Tongue (tissue), 1 donor: ENCODE measurements at regions not wholly inside any gene's neighbourhood (a gene's known extent, or its start where the extent isn't known, plus 50 kb on each side); places are given as distances from the start of the nearest gene placed in this dataset.

Experiments used
- DNase-seq: peaks from one replicate; pipeline ENCODE4 v3.0.0-alpha.2; 2015

GRCh38 chr12:72723732-72724131 lies 451.6 kb downstream of the TRHDE start:
- no peak for DNase-seq

- no peak for DNase-seq
Observed at GRCh38 chr12:72729451-72730010, 457.4 kb downstream of the TRHDE start.

- no peak for DNase-seq
Observed at GRCh38 chr12:72734581-72734980, 462.4 kb downstream of the TRHDE start.

DNA sequence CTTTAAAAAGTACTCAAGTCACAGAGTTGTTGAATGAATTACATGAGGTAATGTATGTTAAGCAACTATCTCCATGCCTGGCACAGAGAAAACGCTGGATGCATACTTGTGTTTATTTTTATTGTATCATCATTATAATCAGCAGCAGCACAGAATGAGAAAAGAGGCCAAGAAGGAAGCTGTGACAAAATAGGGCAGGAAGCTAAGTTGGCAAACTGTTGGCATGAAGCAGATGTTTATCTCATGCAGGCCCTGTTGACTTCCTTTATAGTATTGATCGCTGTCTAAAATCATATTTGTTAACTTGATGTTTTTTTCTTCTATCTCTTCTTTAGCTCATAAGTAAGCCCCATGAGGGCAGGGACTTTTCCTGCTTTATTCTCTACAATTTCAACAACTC lies 466.6 kb downstream of the TRHDE start:
- no peak for DNase-seq

DNA sequence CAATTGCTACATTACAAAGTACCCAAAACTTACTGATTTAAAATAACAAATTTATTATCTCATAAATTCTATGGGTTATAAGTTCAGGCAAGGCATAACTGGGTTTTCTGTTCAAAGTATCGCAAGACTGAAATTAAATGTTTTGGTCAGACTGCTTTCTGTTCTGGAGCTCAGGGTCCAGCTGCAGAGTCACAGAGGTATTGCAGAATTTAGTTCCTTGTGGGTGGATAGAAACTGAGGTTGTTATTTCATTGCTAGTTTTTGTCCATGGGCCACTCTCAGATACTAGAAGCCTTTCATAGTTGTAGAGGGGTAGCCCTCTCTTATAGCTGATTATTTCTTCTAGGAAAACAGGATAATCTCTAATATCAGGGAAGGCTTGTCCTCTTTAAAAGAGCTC lies 467.9 kb downstream of the TRHDE start:
- DNase-seq: no peak

DNA sequence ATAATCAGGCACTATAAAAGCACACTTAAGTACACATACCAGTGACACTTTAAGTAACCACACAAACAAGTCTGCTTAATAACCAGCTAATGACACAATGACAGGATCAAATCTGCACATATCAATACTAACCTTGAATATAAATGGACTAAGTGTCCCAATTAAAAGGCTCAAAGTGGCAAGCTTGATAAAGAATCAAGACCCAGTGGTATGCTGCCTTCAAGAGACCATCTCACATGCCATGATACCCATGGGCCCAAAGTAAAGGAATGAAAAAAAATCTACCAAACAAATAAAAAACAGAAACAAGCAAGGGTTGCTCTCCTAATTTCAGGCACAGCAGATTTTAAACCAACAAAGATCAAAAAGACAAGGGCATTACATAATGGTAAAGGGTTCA lies 470.4 kb downstream of the TRHDE start:
- DNase-seq: no peak

DNA sequence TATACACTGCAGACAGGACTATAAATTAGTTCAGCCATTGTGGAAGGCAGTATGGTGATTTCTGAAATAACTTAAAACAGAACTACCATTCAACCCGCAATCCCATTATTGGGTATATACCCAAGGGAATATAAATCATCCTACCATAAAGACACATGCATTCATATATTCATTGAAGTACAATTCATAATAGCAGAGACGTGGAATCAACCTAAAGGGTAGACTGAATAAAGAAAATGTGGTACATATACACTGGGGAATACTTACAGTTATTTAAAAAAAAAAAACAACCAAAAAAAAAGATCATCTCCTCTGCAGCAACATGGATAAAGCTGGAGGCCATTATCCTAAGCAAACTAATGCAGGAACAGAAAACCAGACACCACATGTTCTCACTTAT lies 473.9 kb downstream of the TRHDE start:
- no peak for DNase-seq

- DNase-seq: peak; percentile 44
Observed at GRCh38 chr12:72747111-72747849, 475.1 kb downstream of the TRHDE start.

DNA sequence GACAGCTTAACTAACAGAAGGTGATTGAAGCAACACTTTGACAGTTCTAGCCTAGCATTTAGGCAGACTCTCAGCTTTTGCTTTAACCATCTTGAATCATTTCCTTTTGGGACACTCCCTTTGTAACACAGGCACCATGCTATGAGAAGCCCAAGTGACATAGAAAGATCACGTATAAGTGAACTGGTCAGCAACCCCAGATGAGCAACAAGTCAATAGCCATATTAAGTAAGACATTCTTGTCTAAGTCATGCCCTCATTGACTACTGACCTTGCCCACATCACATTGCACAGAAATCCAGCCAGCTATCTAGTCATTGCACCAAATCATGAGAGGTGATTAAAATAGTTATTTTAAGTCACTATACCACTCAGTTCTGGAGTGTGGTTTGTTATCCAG lies 476.8 kb downstream of the TRHDE start:
- DNase-seq: no peak

DNA sequence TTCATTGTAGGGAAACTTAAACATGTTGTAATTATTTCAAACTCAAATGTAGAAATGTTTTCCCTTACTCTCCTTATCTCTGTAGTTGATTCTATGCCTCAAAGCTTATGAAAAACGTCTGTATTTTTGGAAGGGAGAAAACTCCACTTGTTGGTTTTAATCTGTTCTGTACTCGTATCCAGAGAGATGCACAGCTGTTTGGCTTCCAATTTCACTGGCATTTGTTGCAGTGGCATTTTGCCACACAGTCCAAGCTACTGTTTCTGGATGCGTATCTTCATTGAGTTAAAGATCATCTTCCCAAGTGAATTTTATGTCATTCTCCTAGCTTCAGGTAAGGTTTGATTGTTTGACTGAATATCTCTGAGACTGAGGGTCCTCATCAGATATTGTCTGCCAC lies 481.4 kb downstream of the TRHDE start:
- peak; percentile 91 for DNase-seq

- peak; percentile 4 for DNase-seq
Observed at GRCh38 chr12:72754026-72754425, 481.9 kb downstream of the TRHDE start.

DNA sequence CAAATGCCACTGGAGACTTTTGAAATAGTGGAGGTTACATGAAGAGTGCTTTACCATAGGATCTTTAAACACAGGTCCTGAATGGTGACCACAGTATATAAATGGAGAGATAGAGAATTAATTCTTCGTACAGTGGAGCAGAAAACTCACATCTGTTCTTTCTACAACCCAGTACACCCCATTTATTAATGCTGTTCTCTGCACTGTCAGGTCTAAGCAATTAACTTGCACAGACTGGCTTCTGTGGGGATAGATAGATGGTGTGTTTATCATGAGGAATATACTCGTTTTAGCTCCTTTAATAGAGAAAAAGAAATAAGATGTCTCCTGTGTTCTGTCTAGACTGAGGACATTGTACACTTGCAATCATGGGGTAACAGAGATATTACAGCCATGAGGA lies 494.3 kb downstream of the TRHDE start:
- DNase-seq: no peak

DNA sequence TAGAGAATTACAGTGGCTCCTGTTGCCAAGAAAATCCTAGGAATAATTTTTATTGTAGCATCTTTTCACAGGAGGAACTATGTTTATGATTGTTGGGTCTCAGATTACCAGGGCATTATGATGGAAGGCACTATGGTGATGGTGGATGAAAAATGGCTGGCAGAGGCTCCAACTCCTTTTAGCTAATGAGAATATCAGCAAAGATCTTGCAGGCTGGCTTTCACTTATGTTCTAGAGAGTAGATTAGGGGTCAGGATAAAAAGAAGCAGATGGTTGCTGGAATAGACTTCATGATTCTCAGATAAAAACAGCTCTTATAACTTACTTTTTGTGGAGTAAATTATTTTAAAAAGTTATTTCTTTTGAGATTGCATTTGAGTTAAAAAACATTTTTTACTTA lies 501.9 kb downstream of the TRHDE start:
- no peak for DNase-seq

DNA sequence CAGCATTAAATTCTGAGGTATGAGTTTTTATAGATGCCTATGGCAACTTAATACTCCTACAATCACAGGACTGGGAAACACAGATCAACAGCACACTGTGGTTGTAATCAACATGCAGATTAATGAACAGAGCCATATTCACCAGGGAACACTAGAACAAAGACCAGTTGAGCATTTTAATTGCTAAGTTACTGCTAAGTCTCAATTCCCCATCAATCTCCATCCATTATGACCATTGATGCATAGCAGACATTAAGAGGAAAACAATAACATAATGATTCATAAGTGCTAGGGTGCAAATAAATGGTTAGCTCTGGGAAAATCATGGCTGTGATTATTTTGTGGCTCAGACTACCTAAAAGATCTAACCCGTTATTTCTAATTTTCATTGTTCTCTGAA lies 505.6 kb downstream of the TRHDE start:
- no peak for DNase-seq

DNA sequence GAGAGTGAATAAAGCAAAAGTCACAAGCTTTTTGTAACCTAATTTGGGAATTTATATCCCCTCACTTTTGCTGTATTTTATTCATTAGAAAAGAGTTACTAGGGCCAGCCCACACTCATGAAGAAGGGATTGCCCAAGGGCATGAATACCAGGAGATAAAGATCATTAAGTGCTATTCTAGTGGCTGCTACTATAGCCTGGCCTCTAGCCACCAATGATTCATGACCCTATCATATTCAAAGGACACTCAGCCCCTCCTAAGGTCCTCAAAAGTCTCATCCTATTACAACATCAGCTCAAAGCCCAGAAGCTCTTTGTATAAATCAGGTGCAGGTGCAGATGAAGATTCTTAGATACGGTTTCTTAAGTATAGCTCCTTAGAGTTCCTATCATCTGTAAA lies 518.1 kb downstream of the TRHDE start:
- peak; percentile 1 for DNase-seq

- DNase-seq: no peak
Observed at GRCh38 chr12:72792889-72793288, 520.7 kb downstream of the TRHDE start.

GRCh38 chr12:72793796-72794195 lies 521.6 kb downstream of the TRHDE start:
- DNase-seq: no peak

DNA sequence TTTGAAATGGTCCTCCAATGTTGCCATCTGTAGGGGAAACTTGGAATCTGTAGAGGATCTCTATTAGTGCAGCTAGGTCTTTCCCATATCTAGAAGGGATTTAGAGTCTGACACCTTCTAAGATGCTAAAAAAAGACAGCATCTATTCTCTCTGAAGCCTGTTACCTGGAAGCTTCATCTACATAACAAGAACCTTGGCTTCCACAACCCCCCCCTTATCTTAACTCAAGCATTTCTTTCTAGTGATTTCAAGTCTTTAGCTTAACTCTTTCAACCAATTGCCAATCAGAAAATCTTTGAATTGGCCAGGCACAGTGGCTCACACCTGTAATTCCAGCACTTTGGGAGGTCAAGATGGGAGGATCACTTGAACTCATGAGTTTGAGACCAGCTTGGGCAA lies 543.3 kb downstream of the TRHDE start:
- no peak for DNase-seq

- no peak for DNase-seq
Observed at GRCh38 chr12:72828662-72829324, 556.6 kb downstream of the TRHDE start.

- DNase-seq: no peak
Observed at GRCh38 chr12:72829838-72830237, 557.7 kb downstream of the TRHDE start.

DNA sequence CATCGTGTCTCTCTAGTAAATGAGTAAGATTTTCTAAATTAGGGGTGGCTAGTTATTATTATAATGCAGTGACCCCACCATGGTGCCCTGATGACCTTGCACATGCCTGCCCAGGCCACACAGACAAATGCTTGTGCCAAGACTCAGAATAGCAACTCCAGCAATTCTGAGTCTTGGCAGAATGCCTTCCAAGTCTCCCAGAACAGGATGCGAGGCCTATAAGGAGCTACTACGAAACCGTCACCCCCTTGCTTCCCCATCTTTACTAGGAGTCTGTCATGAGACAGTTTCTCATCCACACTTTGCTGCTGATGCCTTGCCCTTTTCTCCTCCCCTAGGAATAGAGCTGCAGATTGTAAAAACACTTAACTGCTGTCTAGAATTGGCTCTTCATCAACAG lies 559.9 kb downstream of the TRHDE start:
- peak; percentile 18 for DNase-seq

DNA sequence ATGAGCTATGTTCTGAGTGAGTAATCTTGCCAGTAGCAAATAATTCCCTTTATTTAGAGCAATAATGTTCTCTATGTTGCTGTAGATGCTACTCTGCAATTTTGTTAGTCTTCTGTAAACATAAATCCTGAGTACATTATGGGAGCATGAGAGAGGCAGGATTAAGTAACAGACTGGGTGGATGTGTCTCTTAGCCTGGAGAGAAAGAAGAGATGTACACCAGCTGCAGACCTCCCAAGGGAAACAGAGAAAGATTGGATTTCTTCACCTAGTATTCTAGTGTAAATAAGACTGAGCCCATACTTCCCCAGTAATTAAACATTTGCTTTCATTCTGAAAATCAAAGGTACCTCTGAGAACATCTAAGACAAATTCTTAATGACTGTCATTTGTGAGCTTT lies 564.0 kb downstream of the TRHDE start:
- DNase-seq: peak; percentile 51

DNA sequence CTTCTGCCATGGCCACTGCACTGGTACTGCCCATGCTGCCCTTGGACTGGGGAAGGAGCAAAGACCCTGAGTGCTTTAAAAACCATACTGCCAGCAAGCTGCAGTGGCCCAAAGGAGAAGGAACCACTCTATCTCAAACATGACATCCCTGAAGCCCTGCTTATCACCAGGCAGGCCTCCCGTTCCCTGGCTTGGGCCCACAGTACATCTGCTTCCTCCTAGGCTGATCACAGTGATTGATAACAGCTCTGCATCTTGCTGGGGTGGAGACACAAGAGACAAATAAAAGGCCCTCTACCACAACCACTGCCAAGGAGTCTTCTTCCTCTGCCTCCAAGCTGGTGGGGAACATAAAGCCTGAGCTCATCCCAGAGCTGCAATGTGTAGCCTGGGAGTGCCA lies 567.5 kb downstream of the TRHDE start:
- DNase-seq: no peak

GRCh38 chr12:72863671-72864070 lies 591.5 kb downstream of the TRHDE start:
- DNase-seq: no peak
